ENCODE measurements at regions not wholly inside any gene's neighbourhood (a gene's known extent, or its start where the extent isn't known, plus 50 kb on each side); places are given as distances from the start of the nearest gene placed in this dataset.

- TF ChIP-seq CTCF (IDR thresholded peaks at IDR 0.05; ENCODE audit: insufficient read depth, low read depth, low read length), result no peak
- DNase-seq (ENCODE audit: low read depth), result no peak
- H3K4me3 ChIP-seq (ENCODE audit: low read depth, low read length), result no peak overlapping the region
Measured at GRCh38 chr7:142590077-142590476, 159.2 kb upstream of the PRSS1 start.

DNA sequence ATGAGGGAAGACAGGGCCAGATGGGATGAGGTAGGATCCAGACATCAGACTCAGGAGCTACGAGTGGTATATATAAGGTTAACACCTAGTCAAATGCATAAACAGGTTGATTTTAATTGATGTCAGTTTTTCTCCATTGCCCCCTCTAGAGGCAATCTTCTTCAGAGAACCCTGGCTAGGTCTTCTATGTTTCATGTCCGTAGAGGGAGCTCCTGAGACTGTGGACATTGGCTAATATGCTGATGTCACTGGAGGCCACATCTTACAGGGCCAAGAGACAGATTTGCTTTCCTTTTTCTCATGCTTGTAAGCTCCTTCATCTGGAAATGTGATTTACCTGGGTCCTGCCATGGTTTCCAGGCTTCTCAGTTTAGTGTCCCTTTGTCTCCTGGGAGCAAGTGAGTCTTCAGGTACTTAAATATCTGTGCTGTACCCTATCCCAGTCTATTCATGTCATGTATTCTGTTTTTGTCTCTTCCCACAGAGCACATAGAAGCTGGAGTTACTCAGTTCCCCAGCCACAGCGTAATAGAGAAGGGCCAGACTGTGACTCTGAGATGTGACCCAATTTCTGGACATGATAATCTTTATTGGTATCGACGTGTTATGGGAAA lies 161.6 kb upstream of the PRSS1 start:
- no peak overlapping the region for H3K4me3 ChIP-seq (ENCODE audit: low read depth, low read length)
- TF ChIP-seq CTCF (IDR thresholded peaks at IDR 0.05; ENCODE audit: insufficient read depth, low read depth, low read length), result peak; percentile 85
- peak; percentile 87 for DNase-seq (ENCODE audit: low read depth)

- no peak for TF ChIP-seq CTCF (IDR thresholded peaks at IDR 0.05; ENCODE audit: insufficient read depth, low read depth, low read length)
- H3K4me3 ChIP-seq (ENCODE audit: low read depth, low read length), result no peak overlapping the region
Measured at GRCh38 chr7:142586611-142587010, 162.7 kb upstream of the PRSS1 start.

DNA sequence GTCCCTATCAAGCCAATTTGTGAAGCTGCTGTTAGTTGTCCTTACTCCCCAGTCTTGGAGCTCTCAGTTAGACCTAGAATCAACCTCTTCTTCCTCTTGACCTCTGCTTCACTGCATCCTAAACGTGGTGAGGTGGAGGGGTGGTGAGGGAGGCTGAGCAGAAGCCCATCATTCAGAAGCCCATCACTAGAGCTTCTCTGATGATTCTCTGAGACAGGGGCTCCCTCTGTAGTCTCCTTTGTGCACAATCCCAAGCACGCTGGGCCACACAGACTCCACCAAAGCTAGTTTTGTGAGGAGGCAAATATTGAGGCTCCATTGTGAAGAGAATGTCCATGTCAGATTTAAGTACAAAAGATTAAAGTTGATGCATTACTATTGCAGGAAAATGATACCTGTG lies 163.8 kb upstream of the PRSS1 start:
- H3K4me3 ChIP-seq (ENCODE audit: low read depth, low read length), result no peak overlapping the region
- TF ChIP-seq CTCF (IDR thresholded peaks at IDR 0.05; ENCODE audit: insufficient read depth, low read depth, low read length), result peak; percentile 41
- no peak for DNase-seq (ENCODE audit: low read depth)

More at GRCh38 chr7:142586611-142587010, 162.7 kb upstream of the PRSS1 start:
- DNase-seq (ENCODE audit: low read depth), result no peak

GRCh38 chr7:142584765-142585164 lies 164.5 kb upstream of the PRSS1 start:
- TF ChIP-seq CTCF (IDR thresholded peaks at IDR 0.05; ENCODE audit: insufficient read depth, low read depth, low read length), result no peak
- H3K4me3 ChIP-seq (ENCODE audit: low read depth, low read length), result no peak overlapping the region
- DNase-seq (ENCODE audit: low read depth), result peak; percentile 46

- peak; percentile 86 for DNase-seq (ENCODE audit: low read depth)
- H3K4me3 ChIP-seq (ENCODE audit: low read depth, low read length), result no peak overlapping the region
- TF ChIP-seq CTCF (IDR thresholded peaks at IDR 0.05; ENCODE audit: insufficient read depth, low read depth, low read length), result no peak
Measured at GRCh38 chr7:142583446-142583845, 165.8 kb upstream of the PRSS1 start.

DNA sequence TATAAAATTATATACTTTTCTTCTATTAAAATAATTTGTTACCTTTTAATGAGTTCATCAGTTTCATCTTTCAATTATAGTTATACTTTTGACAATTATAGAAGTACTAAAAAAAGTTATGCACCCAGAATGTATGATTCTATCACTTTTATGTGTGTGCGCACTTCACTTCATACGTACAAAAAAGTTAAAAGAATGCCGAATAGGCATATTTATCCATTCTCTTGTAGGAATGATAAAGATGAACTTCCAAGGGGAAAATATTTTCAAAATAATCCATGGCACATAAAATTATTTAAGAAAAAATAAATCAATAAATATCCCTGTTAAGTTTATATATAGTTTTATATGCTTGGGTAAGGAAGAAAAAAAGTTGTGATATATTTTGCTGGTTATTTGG lies 166.9 kb upstream of the PRSS1 start:
- TF ChIP-seq CTCF (IDR thresholded peaks at IDR 0.05; ENCODE audit: insufficient read depth, low read depth, low read length), result no peak
- DNase-seq (ENCODE audit: low read depth), result no peak

More for the DNA sequence above, 166.9 kb upstream of the PRSS1 start:
- no peak overlapping the region for H3K4me3 ChIP-seq (ENCODE audit: low read depth, low read length)

Data from fibroblast of villous mesenchyme (primary cell).